ENCODE measurements at regions not wholly inside any gene's neighbourhood (a gene's known extent, or its start where the extent isn't known, plus 50 kb on each side); places are given as distances from the start of the nearest gene placed in this dataset.

DNA sequence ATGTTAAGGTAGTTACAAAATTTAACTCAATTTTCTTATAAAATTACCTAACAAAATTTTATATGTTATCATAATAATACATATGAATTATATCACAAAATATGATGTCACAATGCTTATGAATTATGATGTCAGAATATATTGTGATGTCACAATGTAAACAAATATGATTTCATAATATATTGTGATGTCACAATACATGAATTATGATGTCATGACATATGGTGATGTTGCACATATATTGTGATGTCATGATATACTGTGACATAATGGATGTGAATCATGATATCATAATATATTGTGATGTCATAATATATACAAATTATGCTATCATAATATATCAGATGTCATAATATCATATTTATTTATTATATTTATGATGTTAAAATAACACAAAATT lies 1879.9 kb downstream of the TP53TG3F start:
- no peak for TF ChIP-seq ZFX (IDR thresholded peaks at IDR 0.05)
- TF ChIP-seq, protein P1, sequence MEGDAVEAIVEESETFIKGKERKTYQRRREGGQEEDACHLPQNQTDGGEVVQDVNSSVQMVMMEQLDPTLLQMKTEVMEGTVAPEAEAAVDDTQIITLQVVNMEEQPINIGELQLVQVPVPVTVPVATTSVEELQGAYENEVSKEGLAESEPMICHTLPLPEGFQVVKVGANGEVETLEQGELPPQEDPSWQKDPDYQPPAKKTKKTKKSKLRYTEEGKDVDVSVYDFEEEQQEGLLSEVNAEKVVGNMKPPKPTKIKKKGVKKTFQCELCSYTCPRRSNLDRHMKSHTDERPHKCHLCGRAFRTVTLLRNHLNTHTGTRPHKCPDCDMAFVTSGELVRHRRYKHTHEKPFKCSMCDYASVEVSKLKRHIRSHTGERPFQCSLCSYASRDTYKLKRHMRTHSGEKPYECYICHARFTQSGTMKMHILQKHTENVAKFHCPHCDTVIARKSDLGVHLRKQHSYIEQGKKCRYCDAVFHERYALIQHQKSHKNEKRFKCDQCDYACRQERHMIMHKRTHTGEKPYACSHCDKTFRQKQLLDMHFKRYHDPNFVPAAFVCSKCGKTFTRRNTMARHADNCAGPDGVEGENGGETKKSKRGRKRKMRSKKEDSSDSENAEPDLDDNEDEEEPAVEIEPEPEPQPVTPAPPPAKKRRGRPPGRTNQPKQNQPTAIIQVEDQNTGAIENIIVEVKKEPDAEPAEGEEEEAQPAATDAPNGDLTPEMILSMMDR (conservative IDR thresholded peaks at IDR 0.05), result no peak
- no peak overlapping the region for H3K27ac ChIP-seq

GRCh38 chr16:35342012-35342411 lies 1882.6 kb downstream of the TP53TG3F start:
- H3K27ac ChIP-seq, result no peak overlapping the region
- TF ChIP-seq ZFX (IDR thresholded peaks at IDR 0.05), result no peak
- TF ChIP-seq, protein P1 (conservative IDR thresholded peaks at IDR 0.05), result no peak

- H3K27ac ChIP-seq, result no peak overlapping the region
These were observed 1884.8 kb downstream of the TP53TG3F start for GRCh38 chr16:35344012-35344762.

GRCh38 chr16:35352431-35352830 lies 1893.0 kb downstream of the TP53TG3F start:
- H3K27ac ChIP-seq, result no peak overlapping the region
- TF ChIP-seq ZFX (IDR thresholded peaks at IDR 0.05), result no peak
- TF ChIP-seq, protein P1 (conservative IDR thresholded peaks at IDR 0.05), result no peak

More at GRCh38 chr16:35344012-35344762, 1884.8 kb downstream of the TP53TG3F start:
- TF ChIP-seq ZFX (IDR thresholded peaks at IDR 0.05), result no peak
- TF ChIP-seq, protein P1 (conservative IDR thresholded peaks at IDR 0.05), result no peak

GRCh38 chr16:35363510-35363909 lies 1904.1 kb downstream of the TP53TG3F start:
- TF ChIP-seq, protein P1 (conservative IDR thresholded peaks at IDR 0.05), result no peak
- TF ChIP-seq ZFX (IDR thresholded peaks at IDR 0.05), result no peak
- H3K27ac ChIP-seq, result no peak overlapping the region

DNA sequence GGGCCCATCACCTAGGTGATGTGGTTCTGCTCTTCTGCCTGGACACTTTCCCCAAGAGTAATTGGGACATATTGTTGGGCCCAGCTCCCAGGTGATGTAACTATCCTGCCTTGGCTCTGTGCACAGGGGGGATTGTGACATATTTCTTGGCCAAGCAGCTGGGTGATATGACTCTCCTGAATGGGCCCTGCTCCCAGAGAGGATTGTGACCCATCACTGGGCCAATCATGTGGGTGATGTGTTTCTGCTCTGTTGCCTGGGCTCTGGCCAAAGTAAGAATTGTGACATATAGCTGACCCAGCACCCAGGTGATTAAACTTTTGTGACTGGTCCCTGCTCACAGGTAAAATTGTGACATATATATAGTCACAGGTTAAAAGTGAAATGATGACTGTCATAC lies 1904.9 kb downstream of the TP53TG3F start:
- H3K27ac ChIP-seq, result no peak overlapping the region
- no peak for TF ChIP-seq ZFX (IDR thresholded peaks at IDR 0.05)
- TF ChIP-seq, protein P1 (conservative IDR thresholded peaks at IDR 0.05), result no peak

DNA sequence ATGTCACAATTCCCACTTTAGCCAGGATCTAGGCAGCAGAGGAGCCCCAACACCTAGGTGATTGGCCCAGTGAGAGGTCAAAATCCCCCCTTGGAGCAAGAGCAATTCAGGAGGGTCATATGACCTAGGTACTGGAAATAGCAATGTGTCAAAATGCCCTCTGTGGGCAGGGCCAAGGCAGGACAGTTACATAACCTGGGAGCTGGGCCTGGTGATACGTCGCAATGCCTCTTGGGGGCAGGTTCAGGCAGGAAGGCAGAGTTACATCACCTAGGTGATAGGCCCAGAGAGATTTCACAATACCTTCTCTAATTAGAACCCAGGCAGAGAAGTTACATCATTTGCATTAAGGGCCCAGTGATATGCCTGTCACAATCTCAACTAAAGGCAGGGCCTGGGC lies 1906.3 kb downstream of the TP53TG3F start:
- TF ChIP-seq ZFX (IDR thresholded peaks at IDR 0.05), result no peak
- TF ChIP-seq, protein P1 (conservative IDR thresholded peaks at IDR 0.05), result no peak
- H3K27ac ChIP-seq, result no peak overlapping the region

All from C4-2B (cell line).